Nephron (organoid): ENCODE measurements at regions not wholly inside any gene's neighbourhood (a gene's known extent, or its start where the extent isn't known, plus 50 kb on each side); places are given as distances from the start of the nearest gene placed in this dataset.

Experiments used
- H3K27ac Mint-ChIP-seq, 3 experiments: 2 replicates each; pipeline ENCODE4 v1.8.0; 2020; ENCODE audit warnings: mixed read lengths in 3 of 3, mild to moderate bottlenecking in 2 of 3, moderate library complexity in 1 of 3
- H3K27me3 Mint-ChIP-seq: 2 replicates; pipeline ENCODE4 v1.8.0; 2021; ENCODE audit warnings: low read depth, mild to moderate bottlenecking, moderate library complexity, mixed read lengths
- H3K36me3 Mint-ChIP-seq: 2 replicates; pipeline ENCODE4 v1.8.0; 2020; ENCODE audit warnings: low read depth, mixed read lengths
- H3K4me1 Mint-ChIP-seq: 2 replicates; pipeline ENCODE4 v1.8.0; 2020; ENCODE audit warnings: mixed read lengths
- H3K4me3 Mint-ChIP-seq, 3 experiments: 2 replicates each; pipeline ENCODE4 v1.8.0; 2020; ENCODE audit warnings: mild to moderate bottlenecking in 3 of 3, mixed read lengths in 3 of 3, moderate library complexity in 2 of 3
- H3K9me3 Mint-ChIP-seq: 2 replicates; pipeline ENCODE4 v1.8.0; 2020; ENCODE audit warnings: mixed read lengths
- CTCF ChIP-seq, 3 experiments: fragments of 200-600 bp; sonication (generic); IDR thresholded peaks; one replicate each; pipeline ENCODE4 v1.5.0; 2021; ENCODE audit warnings: antibody characterized with exemption in 3 of 3; ENCODE audit not compliant: unreplicated experiment in 3 of 3

- Mint-ChIP-seq H3K9me3 (no peaks in the 10 kb centered on the region), H3K27me3 (peaks cover 15% of the 10 kb centered on the region), H3K4me3 (no peak overlapping the region), H3K36me3 (no peaks in the 10 kb centered on the region), H3K27ac (no peak overlapping the region), H3K4me1 (no peaks in the 10 kb centered on the region)
- no peak for TF ChIP-seq CTCF (IDR thresholded peaks at IDR 0.05; ENCODE audit: unreplicated experiment in 3 of 3)
These were observed 867.1 kb downstream of the UQCRFS1 start for GRCh38 chr19:28345811-28346210.

DNA sequence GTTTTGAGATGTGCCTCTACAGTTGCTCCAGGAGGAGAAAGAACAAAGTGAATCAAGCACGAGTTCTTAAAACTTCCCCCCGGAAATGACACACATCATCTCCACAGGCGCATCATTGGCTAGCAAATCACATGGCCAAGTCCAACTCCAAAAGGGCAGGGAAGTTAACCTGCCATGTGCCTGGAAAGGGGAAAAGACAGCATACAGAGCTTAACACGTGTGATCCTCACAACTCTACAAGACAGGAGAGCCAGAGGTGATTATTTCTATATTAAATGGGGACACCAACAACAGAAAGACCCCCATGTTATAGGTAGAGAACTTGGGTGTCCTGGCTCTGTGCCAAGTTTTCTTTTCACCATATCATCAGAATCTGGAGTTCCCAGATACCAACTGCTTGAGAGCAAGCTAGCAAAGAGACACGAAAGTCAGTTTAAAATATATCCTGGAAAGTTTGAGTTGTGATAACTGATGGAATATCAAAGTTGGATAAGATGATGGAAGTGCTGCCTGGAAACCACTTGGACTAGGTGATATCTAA is 871.1 kb downstream of the UQCRFS1 start:
- H3K27ac Mint-ChIP-seq: no peak overlapping the region
- no peak overlapping the region for H3K4me3 Mint-ChIP-seq
- H3K27me3 Mint-ChIP-seq: peaks cover 15% of the 10 kb centered on the region
- H3K9me3 Mint-ChIP-seq: peaks cover 15% of the 10 kb centered on the region
- H3K36me3 Mint-ChIP-seq: peaks cover 3% of the 10 kb centered on the region
- no peaks in the 10 kb centered on the region for H3K4me1 Mint-ChIP-seq
- TF ChIP-seq CTCF (IDR thresholded peaks at IDR 0.05; ENCODE audit: unreplicated experiment in 3 of 3): no peak

DNA sequence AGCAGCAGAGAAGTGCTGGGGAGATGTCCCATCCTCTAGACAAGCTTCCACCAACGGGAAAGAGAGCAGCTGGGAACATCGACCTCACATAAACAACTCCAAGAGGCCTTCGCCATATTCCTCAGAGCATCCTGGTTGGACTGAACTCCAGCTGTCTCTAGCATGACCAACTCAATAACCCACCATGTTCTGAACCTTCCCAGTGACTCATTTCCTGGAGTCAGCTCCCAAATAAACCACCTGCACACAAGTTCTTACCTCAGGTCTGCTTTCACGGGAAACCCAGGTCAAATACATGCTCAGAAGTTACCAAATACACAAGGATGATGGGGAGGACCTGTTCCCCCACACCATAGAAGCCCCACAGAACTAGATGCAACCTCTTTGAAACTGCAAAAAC is 878.5 kb downstream of the UQCRFS1 start:
- Mint-ChIP-seq H3K9me3 (peaks cover 5% of the 10 kb centered on the region), H3K36me3 (no peaks in the 10 kb centered on the region), H3K4me3 (no peak overlapping the region), H3K4me1 (no peaks in the 10 kb centered on the region), H3K27ac (no peak overlapping the region), H3K27me3 (peaks cover 6% of the 10 kb centered on the region)
- no peak for TF ChIP-seq CTCF (IDR thresholded peaks at IDR 0.05; ENCODE audit: unreplicated experiment in 3 of 3)

- peaks cover 6% of the 10 kb centered on the region for H3K9me3 Mint-ChIP-seq
- no peaks in the 10 kb centered on the region for H3K36me3 Mint-ChIP-seq
- H3K4me1 Mint-ChIP-seq: no peaks in the 10 kb centered on the region
These were observed 879.0 kb downstream of the UQCRFS1 start for GRCh38 chr19:28333909-28334308.

GRCh38 chr19:28332886-28333285 is 880.1 kb downstream of the UQCRFS1 start:
- TF ChIP-seq CTCF (IDR thresholded peaks at IDR 0.05; ENCODE audit: unreplicated experiment in 3 of 3): no peak
- H3K27me3 Mint-ChIP-seq: peaks cover 6% of the 10 kb centered on the region
- no peaks in the 10 kb centered on the region for H3K4me1 Mint-ChIP-seq
- no peaks in the 10 kb centered on the region for H3K36me3 Mint-ChIP-seq
- no peak overlapping the region for H3K27ac Mint-ChIP-seq
- peaks cover 5% of the 10 kb centered on the region for H3K9me3 Mint-ChIP-seq
- no peak overlapping the region for H3K4me3 Mint-ChIP-seq

More at GRCh38 chr19:28333909-28334308, 879.0 kb downstream of the UQCRFS1 start:
- no peak overlapping the region for H3K4me3 Mint-ChIP-seq
- H3K27ac Mint-ChIP-seq: no peak overlapping the region
- no peak for TF ChIP-seq CTCF (IDR thresholded peaks at IDR 0.05; ENCODE audit: unreplicated experiment in 3 of 3)
- H3K27me3 Mint-ChIP-seq: peaks cover 6% of the 10 kb centered on the region

GRCh38 chr19:28332351-28332750 is 880.6 kb downstream of the UQCRFS1 start:
- TF ChIP-seq CTCF (IDR thresholded peaks at IDR 0.05; ENCODE audit: unreplicated experiment in 3 of 3): no peak
- H3K36me3 Mint-ChIP-seq: no peaks in the 10 kb centered on the region
- peaks cover 10% of the 10 kb centered on the region for H3K27me3 Mint-ChIP-seq
- H3K27ac Mint-ChIP-seq: no peak overlapping the region
- no peak overlapping the region for H3K4me3 Mint-ChIP-seq
- H3K9me3 Mint-ChIP-seq: peaks cover 5% of the 10 kb centered on the region
- H3K4me1 Mint-ChIP-seq: no peaks in the 10 kb centered on the region
